Psoas muscle (tissue), 7 donors: ENCODE measurements at regions not wholly inside any gene's neighbourhood (a gene's known extent, or its start where the extent isn't known, plus 50 kb on each side); places are given as distances from the start of the nearest gene placed in this dataset.

ENCODE experiments used
- ATAC-seq, 4 donors: fragments of 200-7000 bp; cut with Tn5 transposase; one replicate each; pipeline ENCODE4 v1.9.1; 2020; ENCODE audit warnings: moderate library complexity in 3 of 4, mild to moderate bottlenecking in 2 of 4
- DNase-seq, 2 donors: peaks; one replicate each; pipeline ENCODE4 v3.0.0-alpha.2; 2020
- H3K27ac ChIP-seq: fragments of 200-600 bp; one replicate; pipeline ENCODE4 v1.8.0; 2022
- H3K27me3 ChIP-seq, 3 donors: fragments of 200-600 bp in 1 of 3; one replicate each; pipeline versions ENCODE4 v1.6.1 to v1.8.0; 2013 to 2022; ENCODE audit warnings: low read length in 2 of 3, mild to moderate bottlenecking in 2 of 3, moderate library complexity in 1 of 3; ENCODE audit not compliant: insufficient read depth in 3 of 3
- H3K36me3 ChIP-seq, 2 donors: fragments of 200-600 bp in 1 of 2; one replicate each; pipeline versions ENCODE4 v1.6.1 to v1.8.0; 2013 to 2022; ENCODE audit warnings: low read depth in 1 of 2, mild to moderate bottlenecking in 1 of 2, moderate library complexity in 1 of 2; ENCODE audit not compliant: insufficient read depth in 1 of 2
- H3K4me1 ChIP-seq: fragments of 200-600 bp; one replicate; pipeline ENCODE4 v1.8.0; 2022
- H3K4me3 ChIP-seq: fragments of 200-600 bp; one replicate; pipeline ENCODE4 v1.8.0; 2022; ENCODE audit warnings: mild to moderate bottlenecking
- H3K9me3 ChIP-seq: fragments of 200-600 bp; one replicate; pipeline ENCODE4 v1.8.0; 2022
- WGBS, 3 donors: extraction: QIAGEN DNeasy Blood & Tissue Kit; methylation state at CpG; one replicate each; pipeline versions ENCODE4 v1.1.6 to v1.1.7; 2013; 5-methylcytosine and 5-hydroxymethylcytosine counted together
- intact Hi-C, 2 donors: fragments of 100-400 bp; cut with DNase I; formaldehyde crosslinking; loops; one replicate each; pipeline versions ENCODE4 v1.11.0 to v1.14.2; 2022
- TF ChIP-seq, protein P1 (sequence below): fragments of 200-600 bp; IDR thresholded peaks from one replicate; pipeline ENCODE4 v1.8.0; 2022; ENCODE audit warnings: antibody characterized with exemption
- donor health status: healthy with polysubstance abuse.
- donor health status: DM: no; HTN: no; CAD: no; lungs with moderate emphysema.
- donor health status: Bipolar disorder and iron deficiency.
- donor health status: healthy.
- donor health status: DM: yes; HTN: yes; CAD: no.
- donor health status: DM: no; HTN: no; CAD: no.
- donor health status: DM: yes; HTN: yes; CAD: no.

- DNase-seq: no peak
- no peak overlapping the region for H3K27ac ChIP-seq
- intact Hi-C loops: no loop called here
- TF ChIP-seq, protein P1, sequence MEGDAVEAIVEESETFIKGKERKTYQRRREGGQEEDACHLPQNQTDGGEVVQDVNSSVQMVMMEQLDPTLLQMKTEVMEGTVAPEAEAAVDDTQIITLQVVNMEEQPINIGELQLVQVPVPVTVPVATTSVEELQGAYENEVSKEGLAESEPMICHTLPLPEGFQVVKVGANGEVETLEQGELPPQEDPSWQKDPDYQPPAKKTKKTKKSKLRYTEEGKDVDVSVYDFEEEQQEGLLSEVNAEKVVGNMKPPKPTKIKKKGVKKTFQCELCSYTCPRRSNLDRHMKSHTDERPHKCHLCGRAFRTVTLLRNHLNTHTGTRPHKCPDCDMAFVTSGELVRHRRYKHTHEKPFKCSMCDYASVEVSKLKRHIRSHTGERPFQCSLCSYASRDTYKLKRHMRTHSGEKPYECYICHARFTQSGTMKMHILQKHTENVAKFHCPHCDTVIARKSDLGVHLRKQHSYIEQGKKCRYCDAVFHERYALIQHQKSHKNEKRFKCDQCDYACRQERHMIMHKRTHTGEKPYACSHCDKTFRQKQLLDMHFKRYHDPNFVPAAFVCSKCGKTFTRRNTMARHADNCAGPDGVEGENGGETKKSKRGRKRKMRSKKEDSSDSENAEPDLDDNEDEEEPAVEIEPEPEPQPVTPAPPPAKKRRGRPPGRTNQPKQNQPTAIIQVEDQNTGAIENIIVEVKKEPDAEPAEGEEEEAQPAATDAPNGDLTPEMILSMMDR: no peak
- WGBS, 3 donors: 76 to 83% (median 82%) methylated on average over 6 of the region's 6 CpGs
- H3K36me3 ChIP-seq: no peaks in the 10 kb centered on the region
- H3K9me3 ChIP-seq: peaks cover 8% of the 10 kb centered on the region
- no peak for ATAC-seq
- H3K4me3 ChIP-seq: no peak overlapping the region
- peaks cover 0 to 8% (median 0%) of the 10 kb centered on the region in 3 donors for H3K27me3 ChIP-seq
- H3K4me1 ChIP-seq: no peaks in the 10 kb centered on the region
Measured at GRCh38 chr15:70306081-70306480, 208.4 kb upstream of the TLE3 start.

DNA sequence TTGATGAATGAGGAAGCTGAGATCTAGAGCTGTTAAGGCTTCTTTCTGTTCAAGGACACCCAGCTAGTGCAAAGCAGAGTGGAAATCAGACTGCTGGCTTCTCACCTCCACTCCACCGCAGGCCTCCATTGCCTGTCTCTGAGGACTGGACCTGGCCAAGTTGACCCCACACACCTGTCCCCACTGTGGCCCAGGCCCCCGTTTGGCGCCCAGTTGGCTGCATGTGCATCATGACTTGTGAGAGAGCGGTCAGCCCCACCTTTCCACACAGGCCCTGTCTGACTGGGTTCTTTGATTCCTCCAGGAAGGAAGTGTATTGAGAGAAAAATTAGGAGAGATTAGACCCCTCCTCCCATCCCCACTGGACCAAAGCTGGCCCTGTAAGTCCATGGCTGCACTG is 206.3 kb upstream of the TLE3 start:
- Histone ChIP-seq H3K9me3 (peaks cover 8% of the 10 kb centered on the region), H3K4me1 (no peaks in the 10 kb centered on the region), H3K27me3 (peaks cover 0 to 8% (median 0%) of the 10 kb centered on the region in 3 donors), H3K36me3 (no peaks in the 10 kb centered on the region), H3K4me3 (no peak overlapping the region), H3K27ac (no peak overlapping the region)
- TF ChIP-seq, protein P1: no peak
- DNase-seq: no peak
- intact Hi-C loops: no loop called here
- 95 to 100% (median 98%) methylated on average over 4 of the region's 4 CpGs for WGBS, 3 donors
- no peak for ATAC-seq

DNA sequence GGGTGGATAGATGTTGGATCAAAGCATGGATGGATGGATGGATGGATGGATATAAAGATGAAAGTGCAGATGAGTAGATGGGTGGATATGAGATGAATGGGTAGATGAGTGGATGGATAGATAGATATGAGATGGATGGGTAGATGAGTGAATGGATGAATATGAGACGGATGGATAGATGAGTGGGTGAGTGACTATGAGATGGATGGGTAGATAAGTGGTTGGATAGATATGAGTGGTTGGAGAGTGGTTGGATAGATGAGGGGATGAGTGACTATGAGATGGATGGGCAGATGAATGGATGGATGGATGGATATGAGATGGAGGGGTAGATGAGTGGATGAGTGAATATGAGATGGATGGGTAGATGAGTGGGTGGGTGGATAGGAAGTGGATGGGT is 204.6 kb upstream of the TLE3 start:
- Histone ChIP-seq H3K27ac (no peak overlapping the region), H3K4me3 (no peak overlapping the region), H3K4me1 (no peaks in the 10 kb centered on the region), H3K36me3 (no peaks in the 10 kb centered on the region), H3K9me3 (peaks cover 8% of the 10 kb centered on the region), H3K27me3 (peaks cover 0 to 3% (median 0%) of the 10 kb centered on the region in 3 donors)
- intact Hi-C loops: no loop called here
- WGBS, 3 donors: 97 to 100% (median 99%) methylated on average over 1 of the region's 1 CpG
- TF ChIP-seq, protein P1: no peak
- ATAC-seq (no peak), DNase-seq (no peak)

GRCh38 chr15:70301396-70301795 is 203.7 kb upstream of the TLE3 start:
- peaks cover 8% of the 10 kb centered on the region for H3K9me3 ChIP-seq
- H3K4me1 ChIP-seq: no peaks in the 10 kb centered on the region
- peaks cover 0 to 3% (median 0%) of the 10 kb centered on the region in 3 donors for H3K27me3 ChIP-seq
- 73 to 93% (median 83%) methylated on average over 5 of the region's 5 CpGs for WGBS, 3 donors
- no peak overlapping the region for H3K4me3 ChIP-seq
- intact Hi-C loops: no loop called here
- DNase-seq (no peak), ATAC-seq (no peak)
- TF ChIP-seq, protein P1: no peak
- no peak overlapping the region for H3K27ac ChIP-seq
- H3K36me3 ChIP-seq: no peaks in the 10 kb centered on the region
